ENCODE measurements at regions not wholly inside any gene's neighbourhood (a gene's known extent, or its start where the extent isn't known, plus 50 kb on each side); places are given as distances from the start of the nearest gene placed in this dataset.

DNA sequence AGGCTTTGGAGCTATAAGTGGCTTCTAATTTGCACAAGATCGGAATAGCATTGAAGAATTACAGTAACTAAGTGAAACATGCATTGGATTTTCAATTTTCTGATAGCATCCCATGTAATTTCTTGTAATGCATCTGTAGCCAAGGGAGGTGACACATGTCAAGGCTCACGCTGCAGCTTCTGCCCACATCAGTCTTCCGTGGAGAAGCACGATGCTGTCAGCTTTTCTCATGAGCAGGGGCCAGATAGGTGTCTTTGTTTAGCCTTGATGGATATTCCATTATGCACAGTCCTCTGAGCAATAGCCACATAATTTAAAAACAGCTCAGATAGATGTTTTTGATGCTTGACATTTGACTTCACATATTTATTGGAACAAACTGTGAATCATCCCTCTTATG, 1046.9 kb upstream of the EEF2KMT start:
- no peak for DNase-seq (ENCODE audit: low read depth in 2 of 2)

- no peak for DNase-seq (ENCODE audit: low read depth in 2 of 2)
These were observed 1045.4 kb upstream of the EEF2KMT start for GRCh38 chr16:6143020-6143419.

GRCh38 chr16:6133009-6133557, 1035.5 kb upstream of the EEF2KMT start:
- DNase-seq (ENCODE audit: low read depth in 2 of 2) = no peak

GRCh38 chr16:6132121-6132520, 1034.5 kb upstream of the EEF2KMT start:
- DNase-seq (ENCODE audit: low read depth in 2 of 2) = no peak

DNA sequence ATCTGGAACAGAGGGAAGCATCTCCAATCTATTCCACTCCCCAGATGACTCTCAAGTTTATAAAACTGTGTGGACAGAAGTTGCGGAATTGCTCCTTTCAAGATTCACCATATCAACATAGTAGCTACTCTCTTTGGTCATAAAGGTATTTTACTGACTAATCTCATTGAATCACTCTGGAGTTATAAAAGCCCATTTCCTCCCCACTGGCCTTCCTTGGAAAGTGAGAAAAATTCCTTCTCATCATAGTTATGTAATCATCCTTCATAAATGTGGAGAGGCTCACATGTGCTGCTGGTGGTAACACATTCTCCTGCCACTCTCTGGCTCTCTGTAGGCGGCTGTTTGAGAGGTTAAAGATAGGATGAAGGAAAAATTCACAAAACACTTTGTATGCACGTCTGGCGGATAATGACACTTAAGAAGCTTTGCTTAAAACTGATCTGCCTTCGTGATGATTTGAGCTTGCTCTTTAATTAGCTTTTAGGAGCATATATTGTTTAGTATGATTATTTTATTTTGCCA, 1034.0 kb upstream of the EEF2KMT start:
- DNase-seq (ENCODE audit: low read depth in 2 of 2) = no peak

- DNase-seq (ENCODE audit: low read depth in 2 of 2) = no peak
These were observed 1028.1 kb upstream of the EEF2KMT start for GRCh38 chr16:6125483-6126259.

GRCh38 chr16:6124136-6124535, 1026.5 kb upstream of the EEF2KMT start:
- DNase-seq (ENCODE audit: low read depth in 2 of 2) = no peak

DNA sequence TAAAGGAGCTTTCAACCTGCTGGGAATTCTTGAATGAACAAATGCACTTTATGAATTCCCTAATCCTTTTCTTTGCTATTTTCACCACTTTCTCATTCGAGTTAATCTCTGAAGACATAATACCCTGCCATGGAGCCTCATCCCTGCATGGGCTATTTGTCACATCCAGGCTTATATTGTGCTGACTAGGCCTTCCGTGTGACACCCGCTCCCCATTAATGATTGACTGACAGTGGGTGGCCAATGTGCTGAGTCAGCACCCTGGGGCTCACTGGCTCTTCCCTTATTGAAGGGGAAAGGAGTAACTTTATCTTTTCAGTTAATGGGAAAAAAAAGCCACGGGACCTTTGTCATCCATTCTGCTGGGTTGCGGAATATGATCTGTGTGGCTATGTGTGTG, 1024.8 kb upstream of the EEF2KMT start:
- DNase-seq (ENCODE audit: low read depth in 2 of 2) = no peak

DNA sequence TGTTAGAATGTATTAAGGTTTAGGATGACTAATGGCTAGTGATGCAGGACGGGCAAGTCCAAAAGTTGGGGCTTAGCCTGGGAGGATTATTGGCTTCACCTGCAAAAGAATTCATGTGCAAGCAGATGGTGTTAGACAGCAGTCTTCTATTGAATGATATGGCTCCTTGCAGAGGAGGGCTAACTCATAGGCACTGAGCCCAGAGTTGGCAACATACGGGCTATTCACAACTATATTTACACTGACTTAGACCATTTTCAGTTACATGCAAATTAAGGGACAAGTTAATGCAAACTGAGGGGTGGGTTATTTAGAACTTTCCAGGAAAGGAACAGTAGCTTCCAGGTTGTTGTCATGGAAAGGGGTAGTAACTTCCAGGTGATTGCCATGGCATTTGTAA, 1017.1 kb upstream of the EEF2KMT start:
- DNase-seq (ENCODE audit: low read depth in 2 of 2) = no peak

DNA sequence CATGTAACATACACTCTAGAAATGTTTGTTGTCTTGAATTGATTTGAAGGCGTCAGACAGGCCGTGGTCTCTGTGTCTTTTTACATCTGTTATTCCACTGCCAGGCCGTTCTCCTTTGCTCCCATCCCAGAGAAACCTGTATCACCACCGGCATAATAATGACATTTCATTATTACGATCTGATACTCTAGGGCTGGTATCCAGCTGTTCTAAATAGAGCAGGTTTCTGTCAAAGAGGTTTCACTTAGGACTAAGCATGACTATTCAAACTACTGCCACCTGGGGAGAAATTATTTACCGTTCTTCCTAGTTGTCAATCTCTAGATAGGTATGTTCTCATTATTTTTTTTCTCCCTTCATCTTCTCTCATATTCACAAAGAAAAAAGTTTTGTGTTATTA, 1016.2 kb upstream of the EEF2KMT start:
- no peak for DNase-seq (ENCODE audit: low read depth in 2 of 2)

GRCh38 chr16:6112700-6113099, 1015.1 kb upstream of the EEF2KMT start:
- DNase-seq (ENCODE audit: low read depth in 2 of 2) = no peak

DNA sequence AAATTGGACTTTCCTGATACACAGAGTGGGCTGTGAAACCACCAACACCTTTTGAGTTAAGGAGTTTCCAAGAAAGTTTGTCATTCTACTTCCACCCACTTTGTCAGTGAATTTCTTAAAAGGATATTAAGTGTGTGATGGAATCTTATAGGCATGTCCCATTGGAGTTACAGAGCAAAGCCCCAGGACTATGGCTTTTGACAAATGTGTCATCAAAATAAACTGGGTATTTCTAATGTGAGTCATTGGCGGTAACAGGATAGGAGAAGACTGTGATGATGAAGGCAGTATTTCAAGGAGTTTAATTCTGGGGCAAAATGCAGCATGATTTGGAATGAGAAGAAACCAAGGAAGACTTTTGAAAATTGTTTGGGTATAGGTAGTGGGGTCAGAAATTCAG, 1013.8 kb upstream of the EEF2KMT start:
- DNase-seq (ENCODE audit: low read depth in 2 of 2) = no peak

DNA sequence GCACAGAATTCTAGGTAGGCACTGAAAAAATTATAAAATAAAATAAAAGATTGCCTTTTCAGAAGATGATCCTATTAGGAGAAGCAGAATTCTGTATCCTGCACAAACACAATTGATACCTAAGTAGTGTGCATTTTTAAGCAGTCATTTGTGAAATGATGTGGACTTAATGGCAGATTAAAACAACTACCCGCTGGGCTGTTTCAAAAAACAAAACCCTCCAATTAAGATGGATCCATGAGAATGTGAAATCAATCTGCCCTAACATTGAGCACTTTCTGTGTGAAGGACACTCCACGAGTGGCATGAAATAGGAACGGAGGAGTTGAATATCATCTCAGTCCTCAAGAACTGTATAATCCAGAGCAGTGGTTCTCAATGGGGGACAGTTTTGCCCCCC, 1012.8 kb upstream of the EEF2KMT start:
- DNase-seq (ENCODE audit: low read depth in 2 of 2) = no peak

DNA sequence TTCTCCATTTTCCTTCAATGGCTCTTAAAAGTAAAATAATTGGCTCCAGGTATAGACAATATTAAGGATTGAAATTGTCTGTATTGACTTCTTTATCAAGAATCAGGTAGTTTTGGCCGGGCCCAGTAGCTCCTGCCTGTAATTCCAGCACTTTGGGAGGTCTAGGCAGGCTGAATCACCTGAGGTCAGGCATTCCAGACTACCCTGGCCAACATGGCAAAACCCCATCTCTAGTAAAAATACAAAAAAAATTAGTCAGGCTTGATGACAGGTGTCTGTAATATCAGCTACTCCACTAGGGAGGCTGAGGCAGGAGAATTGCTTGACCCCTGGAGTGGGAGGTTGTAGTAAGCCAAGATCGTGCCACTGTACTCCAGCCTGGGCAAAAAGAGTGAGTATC, 1008.5 kb upstream of the EEF2KMT start:
- no peak for DNase-seq (ENCODE audit: low read depth in 2 of 2)

DNA sequence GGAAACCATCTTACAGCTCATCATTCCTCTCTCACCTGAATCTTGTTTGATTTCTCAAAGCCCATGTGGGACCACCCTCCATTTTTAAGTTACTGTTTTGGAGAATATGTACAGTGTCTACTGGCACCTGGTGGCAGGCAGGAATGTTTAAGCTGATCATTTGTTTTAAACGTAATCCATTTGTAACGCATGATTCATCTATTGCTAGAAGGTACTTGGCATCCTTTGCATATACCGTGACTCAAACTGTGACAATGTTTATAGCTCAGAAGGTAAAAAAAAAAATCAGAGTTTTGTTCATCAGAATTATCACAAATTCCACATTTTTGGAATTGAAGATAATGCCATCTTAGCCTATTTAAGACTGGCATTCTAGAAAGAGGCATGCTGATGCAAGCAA, 1007.5 kb upstream of the EEF2KMT start:
- no peak for DNase-seq (ENCODE audit: low read depth in 2 of 2)

- no peak for DNase-seq (ENCODE audit: low read depth in 2 of 2)
These were observed 1006.8 kb upstream of the EEF2KMT start for GRCh38 chr16:6104428-6104827.

- DNase-seq (ENCODE audit: low read depth in 2 of 2) = no peak
These were observed 1006.0 kb upstream of the EEF2KMT start for GRCh38 chr16:6103561-6103960.

DNA sequence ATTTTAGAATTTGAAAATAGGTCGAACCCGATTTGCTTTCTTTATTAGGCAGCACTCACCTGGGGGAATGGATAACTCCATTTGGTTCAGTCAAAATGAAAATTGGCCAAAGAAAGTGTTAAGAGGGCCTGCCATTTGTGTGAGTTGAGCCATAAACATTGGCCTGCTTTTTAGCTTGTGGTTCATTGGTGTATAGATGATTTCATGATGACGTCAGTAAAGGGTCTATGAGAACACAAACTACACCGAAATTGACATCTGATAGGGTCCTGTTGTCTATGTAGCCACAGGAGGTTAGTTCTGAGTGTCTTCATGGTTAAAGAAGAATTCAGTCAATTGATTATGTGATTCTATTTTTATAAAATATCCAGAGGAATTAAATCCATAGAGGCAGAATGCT, 1001.5 kb upstream of the EEF2KMT start:
- DNase-seq (ENCODE audit: low read depth in 2 of 2) = no peak

DNA sequence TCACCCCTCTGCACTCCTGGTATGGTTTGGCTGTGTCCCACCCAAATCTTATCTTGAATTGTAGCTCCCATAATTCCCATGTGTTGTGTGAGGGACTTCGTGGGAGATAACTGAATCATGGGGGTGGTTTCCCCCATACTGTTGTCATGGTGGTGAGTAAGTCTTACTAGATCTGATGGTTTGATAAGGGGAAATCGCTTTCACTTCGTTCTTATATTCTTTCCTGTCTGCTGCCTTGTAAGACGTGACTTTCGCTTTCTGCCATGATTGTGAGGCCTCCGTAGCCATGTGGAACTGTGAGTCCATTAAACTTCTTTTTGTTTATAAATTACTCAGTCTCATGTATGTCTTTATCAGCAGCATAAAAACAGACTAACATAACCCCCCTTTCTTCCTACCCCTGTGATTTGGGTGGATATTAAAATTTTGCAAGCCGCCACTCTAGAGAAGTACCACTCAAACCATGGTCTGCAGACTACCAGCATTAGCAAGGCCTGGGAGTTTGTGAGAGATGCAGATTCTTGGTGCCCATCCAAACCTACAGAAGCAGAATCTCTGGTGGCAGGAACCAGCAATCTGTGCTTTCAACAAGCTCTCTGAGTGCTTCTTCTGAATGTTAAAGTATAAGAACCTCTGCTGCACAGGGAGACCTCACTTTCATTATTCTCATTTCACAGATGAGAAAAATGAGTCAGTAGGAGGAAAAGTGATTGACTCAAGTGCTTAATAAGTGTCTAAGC, 999.5 kb upstream of the EEF2KMT start:
- no peak for DNase-seq (ENCODE audit: low read depth in 2 of 2)

GRCh38 chr16:6095414-6095813, 997.8 kb upstream of the EEF2KMT start:
- DNase-seq (ENCODE audit: low read depth in 2 of 2) = no peak

DNA sequence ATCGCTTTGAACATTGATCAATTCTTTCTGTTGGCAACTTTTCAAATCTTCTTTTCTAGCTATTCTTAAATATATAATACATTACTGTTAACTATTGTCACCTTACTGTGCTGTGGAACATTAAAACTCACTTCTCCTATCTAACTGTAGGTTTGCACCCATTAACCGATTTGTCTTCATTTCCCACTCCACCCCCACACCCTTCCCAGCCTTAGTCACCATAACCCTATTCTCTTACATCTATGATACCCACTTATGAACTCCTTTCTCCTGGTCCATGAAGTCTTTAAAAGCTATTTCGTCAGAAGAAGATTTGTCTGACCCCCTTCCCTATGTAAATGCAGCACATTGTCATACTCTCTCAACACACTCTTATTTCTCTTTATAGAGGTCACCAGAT, 993.4 kb upstream of the EEF2KMT start:
- no peak for DNase-seq (ENCODE audit: low read depth in 2 of 2)

GRCh38 chr16:6081320-6081976, 983.9 kb upstream of the EEF2KMT start:
- no peak for DNase-seq (ENCODE audit: low read depth in 2 of 2)
